ENCODE measurements at regions not wholly inside any gene's neighbourhood (a gene's known extent, or its start where the extent isn't known, plus 50 kb on each side); places are given as distances from the start of the nearest gene placed in this dataset.
A peak's percentile ranks its signal among the peaks of the same experiment; 100 is the strongest.

GRCh38 chr1:72535470-72535869 is 253.1 kb upstream of the NEGR1 start:
- ATAC-seq (no peak), FAIRE-seq (no peak), DNase-seq (ENCODE audit: low read depth, low spot score) (no peak)
- Histone ChIP-seq H3K4me2 (ENCODE audit: control insufficient read depth, insufficient read depth) (no peak overlapping the region), H3K36me3 (ENCODE audit: control insufficient read depth in 2 of 2, insufficient read depth in 2 of 2, low read length in 1 of 2) (no peaks in the 10 kb centered on the region), H3K9me3 (replicated peaks; ENCODE audit: control insufficient read depth, insufficient read depth, low read length) (no peaks in the 10 kb centered on the region), H3K4me3 (no peak overlapping the region), H3K79me2 (ENCODE audit: control insufficient read depth, insufficient read depth, low read length) (no peaks in the 10 kb centered on the region), H3K27ac (ENCODE audit: control insufficient read depth, insufficient read depth) (no peak overlapping the region), H3K9ac (ENCODE audit: control insufficient read depth, insufficient read depth, low read length) (no peak overlapping the region), H4K20me1 (ENCODE audit: control insufficient read depth, insufficient read depth) (no peaks in the 10 kb centered on the region), H3K27me3 (replicated peaks in 1 of 2; ENCODE audit: control insufficient read depth in 2 of 2, insufficient read depth in 2 of 2, low read length in 1 of 2) (no peaks in the 10 kb centered on the region), H3K4me1 (ENCODE audit: control insufficient read depth, insufficient read depth, low read length) (no peaks in the 10 kb centered on the region), H2AFZ (ENCODE audit: control insufficient read depth, low read depth, low read length) (no peak overlapping the region)
- ChIA-PET RAD21 (ENCODE audit: unreplicated experiment) (no interaction called here), SMC1A (ENCODE audit: uncharacterized antibody, unreplicated experiment) (interaction anchor here (1.3 kb wide), 1 partner anchor 16 kb away, joined by 3 read pairs; no protein-coding TSS in a partner anchor), CTCF (no interaction called here), POLR2A (no interaction called here)
- no TSS peak for BruUV-seq (replicated peaks)
- in situ Hi-C loops (cut with MboI) (no loop called here), intact Hi-C loops (cut with micrococcal nuclease; ENCODE audit: unreplicated experiment) (no loop called here)
- TF ChIP-seq ZNF622 (IDR thresholded peaks at IDR 0.05) (no peak), ATF7 (IDR thresholded peaks at IDR 0.05; ENCODE audit: low read depth) (peak; percentile 37; the same call in 1 of the 2 replicates), IRF5 (IDR thresholded peaks at IDR 0.05; ENCODE audit: borderline replicate concordance) (no peak)
- 0% methylated on average over 2 of the region's 2 CpGs for WGBS (ENCODE audit: insufficient coverage, insufficient replicate concordance, low lambda C conversion rate, missing lambda C conversion rate)

GRCh38 chr1:72530646-72531045 is 248.3 kb upstream of the NEGR1 start:
- no peaks in the 10 kb centered on the region for H3K36me3 ChIP-seq (ENCODE audit: control insufficient read depth in 2 of 2, insufficient read depth in 2 of 2, low read length in 1 of 2)
- ChIA-PET POLR2A (no interaction called here), RAD21 (ENCODE audit: unreplicated experiment) (no interaction called here), SMC1A (ENCODE audit: uncharacterized antibody, unreplicated experiment) (no interaction called here), CTCF (no interaction called here)
- H3K27me3 ChIP-seq (replicated peaks in 1 of 2; ENCODE audit: control insufficient read depth in 2 of 2, insufficient read depth in 2 of 2, low read length in 1 of 2): no peaks in the 10 kb centered on the region
- H3K4me1 ChIP-seq (ENCODE audit: control insufficient read depth, insufficient read depth, low read length): no peaks in the 10 kb centered on the region
- WGBS (ENCODE audit: insufficient coverage, insufficient replicate concordance, low lambda C conversion rate, missing lambda C conversion rate): 0% methylated on average over 1 of the region's 1 CpG
- H2AFZ ChIP-seq (ENCODE audit: control insufficient read depth, low read depth, low read length): no peak overlapping the region
- BruUV-seq (replicated peaks): no TSS peak
- H3K4me2 ChIP-seq (ENCODE audit: control insufficient read depth, insufficient read depth): no peak overlapping the region
- FAIRE-seq: no peak
- in situ Hi-C loops (cut with MboI) (no loop called here), intact Hi-C loops (cut with micrococcal nuclease; ENCODE audit: unreplicated experiment) (no loop called here)
- no peak overlapping the region for H3K4me3 ChIP-seq
- TF ChIP-seq TARDBP (IDR thresholded peaks at IDR 0.05; ENCODE audit: borderline replicate concordance): no peak
- no peak for TF ChIP-seq MTA2 (IDR thresholded peaks at IDR 0.05; ENCODE audit: low read depth)
- no peak for TF ChIP-seq RAD21 (IDR thresholded peaks at IDR 0.05; ENCODE audit: insufficient read depth, low read depth, low read length)
- TF ChIP-seq EZH2 (IDR thresholded peaks at IDR 0.05; ENCODE audit: borderline replicate concordance, control insufficient read depth, low read depth, low read length): no peak
- no peak for TF ChIP-seq ZNF592 (IDR thresholded peaks at IDR 0.05)
- TF ChIP-seq RAD51 (IDR thresholded peaks at IDR 0.05): no peak
- no peak overlapping the region for H3K27ac ChIP-seq (ENCODE audit: control insufficient read depth, insufficient read depth)
- no peak overlapping the region for H3K9ac ChIP-seq (ENCODE audit: control insufficient read depth, insufficient read depth, low read length)
- no peaks in the 10 kb centered on the region for H4K20me1 ChIP-seq (ENCODE audit: control insufficient read depth, insufficient read depth)
- no peak for ATAC-seq
- DNase-seq (ENCODE audit: low read depth, low spot score): no peak
- no peaks in the 10 kb centered on the region for H3K79me2 ChIP-seq (ENCODE audit: control insufficient read depth, insufficient read depth, low read length)
- H3K9me3 ChIP-seq (replicated peaks; ENCODE audit: control insufficient read depth, insufficient read depth, low read length): no peaks in the 10 kb centered on the region
